ENCODE measurements at regions not wholly inside any gene's neighbourhood (a gene's known extent, or its start where the extent isn't known, plus 50 kb on each side); places are given as distances from the start of the nearest gene placed in this dataset.

DNA sequence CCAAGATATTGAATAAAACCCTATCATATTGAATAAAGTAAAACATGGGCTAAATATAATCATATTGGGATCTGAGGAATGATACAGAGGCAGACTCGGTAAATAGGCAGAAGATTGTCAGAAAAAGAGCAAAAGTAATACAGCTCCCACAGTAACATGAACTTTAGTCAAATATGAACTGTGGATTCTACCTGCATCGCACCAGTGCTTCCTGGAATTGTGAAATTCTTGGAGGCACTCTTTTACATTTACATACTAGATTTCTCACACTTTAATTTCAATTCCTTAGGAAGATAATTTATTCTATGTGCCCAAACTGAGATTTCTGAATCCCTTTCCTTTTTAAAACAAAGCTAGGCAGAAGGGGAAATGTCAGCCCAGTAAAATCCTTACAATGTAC lies 325.1 kb upstream of the SLC39A10 start:
- Histone ChIP-seq H3K9ac (ENCODE audit: control insufficient read depth, insufficient read depth, low read length) (no peak overlapping the region), H3K4me2 (ENCODE audit: control insufficient read depth, insufficient read depth) (no peak overlapping the region), H3K27me3 (replicated peaks in 1 of 2; ENCODE audit: control insufficient read depth in 2 of 2, insufficient read depth in 2 of 2, low read length in 1 of 2) (no peaks in the 10 kb centered on the region), H3K36me3 (ENCODE audit: control insufficient read depth in 2 of 2, insufficient read depth in 2 of 2, low read length in 1 of 2) (no peaks in the 10 kb centered on the region), H3K9me3 (replicated peaks; ENCODE audit: control insufficient read depth, insufficient read depth, low read length) (no peaks in the 10 kb centered on the region), H3K4me1 (ENCODE audit: control insufficient read depth, insufficient read depth, low read length) (no peaks in the 10 kb centered on the region), H3K27ac (ENCODE audit: control insufficient read depth, insufficient read depth) (no peak overlapping the region), H3K4me3 (no peak overlapping the region), H3K79me2 (ENCODE audit: control insufficient read depth, insufficient read depth, low read length) (no peaks in the 10 kb centered on the region), H2AFZ (ENCODE audit: control insufficient read depth, low read depth, low read length) (no peak overlapping the region), H4K20me1 (ENCODE audit: control insufficient read depth, insufficient read depth) (no peaks in the 10 kb centered on the region)
- no TSS peak for BruUV-seq (replicated peaks)
- DNase-seq (ENCODE audit: low read depth, low spot score) (no peak), ATAC-seq (no peak), FAIRE-seq (no peak)
- WGBS (ENCODE audit: insufficient coverage, insufficient replicate concordance, low lambda C conversion rate, missing lambda C conversion rate) = 0% methylated on average over 2 of the region's 2 CpGs
- intact Hi-C loops (cut with micrococcal nuclease; ENCODE audit: unreplicated experiment) (loop anchor here (10.0 kb wide), 1 partner anchor 233 kb away; no protein-coding TSS in a partner anchor), in situ Hi-C loops (cut with MboI) (no loop called here)
- TF ChIP-seq RCOR1 (conservative IDR thresholded peaks at IDR 0.05; ENCODE audit: low read depth, low read length) (no peak), IKZF2 (IDR thresholded peaks at IDR 0.05) (no peak), PAX8 (IDR thresholded peaks at IDR 0.05) (no peak), PML (IDR thresholded peaks at IDR 0.05; ENCODE audit: low read length) (no peak), TCF7 (IDR thresholded peaks at IDR 0.05; ENCODE audit: borderline replicate concordance) (no peak), HDGF (IDR thresholded peaks at IDR 0.05) (no peak), ATF7 (IDR thresholded peaks at IDR 0.05; ENCODE audit: low read depth) (no peak), PBX3 (IDR thresholded peaks at IDR 0.05; ENCODE audit: insufficient replicate concordance, low read depth, low read length) (no peak), CTCF (IDR thresholded peaks at IDR 0.05 in 2 of 3, conservative IDR thresholded peaks at IDR 0.05 in 1 of 3; ENCODE audit: control insufficient read depth in 2 of 3, extremely low read depth in 1 of 3, insufficient read depth in 1 of 3, low read depth in 3 of 3, low read length in 3 of 3) (no peak), HSF1 (IDR thresholded peaks at IDR 0.05; ENCODE audit: low read depth, low read length) (no peak), CHD1 (IDR thresholded peaks at IDR 0.05; ENCODE audit: low read depth, low read length) (no peak), NBN (IDR thresholded peaks at IDR 0.05) (no peak), IRF5 (IDR thresholded peaks at IDR 0.05; ENCODE audit: borderline replicate concordance) (no peak), EZH2 (IDR thresholded peaks at IDR 0.05; ENCODE audit: borderline replicate concordance, control insufficient read depth, low read depth, low read length) (no peak), KLF5 (IDR thresholded peaks at IDR 0.05; ENCODE audit: partially characterized antibody) (no peak)
- TF ChIP-seq, protein P1, sequence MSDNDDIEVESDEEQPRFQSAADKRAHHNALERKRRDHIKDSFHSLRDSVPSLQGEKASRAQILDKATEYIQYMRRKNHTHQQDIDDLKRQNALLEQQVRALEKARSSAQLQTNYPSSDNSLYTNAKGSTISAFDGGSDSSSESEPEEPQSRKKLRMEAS (IDR thresholded peaks at IDR 0.05; ENCODE audit: low read depth, low read length) = no peak
- TF ChIP-seq, protein P2, sequence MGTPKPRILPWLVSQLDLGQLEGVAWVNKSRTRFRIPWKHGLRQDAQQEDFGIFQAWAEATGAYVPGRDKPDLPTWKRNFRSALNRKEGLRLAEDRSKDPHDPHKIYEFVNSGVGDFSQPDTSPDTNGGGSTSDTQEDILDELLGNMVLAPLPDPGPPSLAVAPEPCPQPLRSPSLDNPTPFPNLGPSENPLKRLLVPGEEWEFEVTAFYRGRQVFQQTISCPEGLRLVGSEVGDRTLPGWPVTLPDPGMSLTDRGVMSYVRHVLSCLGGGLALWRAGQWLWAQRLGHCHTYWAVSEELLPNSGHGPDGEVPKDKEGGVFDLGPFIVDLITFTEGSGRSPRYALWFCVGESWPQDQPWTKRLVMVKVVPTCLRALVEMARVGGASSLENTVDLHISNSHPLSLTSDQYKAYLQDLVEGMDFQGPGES (IDR thresholded peaks at IDR 0.05) = no peak
- ChIA-PET RAD21 (ENCODE audit: unreplicated experiment) (interaction anchor here (1.5 kb wide), 1 partner anchor 166 kb away, joined by 4 read pairs; no protein-coding TSS in a partner anchor), CTCF (interaction anchor here (0.8 to 1.7 kb wide), 4 partner anchors 9 to 328 kb away, joined by 3 read pairs; no protein-coding TSS in a partner anchor), POLR2A (no interaction called here), SMC1A (ENCODE audit: uncharacterized antibody, unreplicated experiment) (interaction anchor here (1.0 to 3.0 kb wide), 7 partner anchors 8 to 479 kb away, joined by 3 to 17 read pairs (median 6); no protein-coding TSS in a partner anchor)

All from GM12878 (cell line).